ENCODE measurements at regions not wholly inside any gene's neighbourhood (a gene's known extent, or its start where the extent isn't known, plus 50 kb on each side); places are given as distances from the start of the nearest gene placed in this dataset.

DNA sequence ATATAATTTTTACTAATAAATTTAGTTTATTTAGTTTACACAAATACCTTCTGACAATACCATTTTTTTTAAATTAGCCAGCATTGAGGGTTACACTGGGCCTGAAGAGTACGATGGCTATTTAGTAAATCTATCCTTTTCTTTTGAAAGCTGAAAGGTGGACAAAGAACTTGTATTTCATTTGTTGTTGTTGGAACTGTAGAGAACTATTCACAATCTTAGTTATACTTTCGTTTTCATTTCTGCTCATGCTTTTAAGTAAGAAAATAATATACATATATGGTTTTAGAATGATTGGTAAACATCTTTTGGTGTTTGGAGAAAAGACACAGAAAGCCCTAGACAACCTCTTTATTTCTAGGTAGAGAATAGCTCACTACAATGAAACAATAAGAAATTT lies 165.3 kb upstream of the FAM83B start:
- no peak for ATAC-seq
- no peaks in the 10 kb centered on the region for H3K4me1 Mint-ChIP-seq

More for the DNA sequence above, 165.3 kb upstream of the FAM83B start:
- Histone ChIP-seq H4K20me1 (replicated peaks; ENCODE audit: insufficient read depth) (peaks cover 3% of the 10 kb centered on the region; the same call in 1 of the 2 replicates), H3K4me3 (no peak overlapping the region), H3K4me1 (ENCODE audit: insufficient read depth) (no peaks in the 10 kb centered on the region), H3K9me2 (ENCODE audit: insufficient read depth) (no peaks in the 10 kb centered on the region), H3K27me3 (ENCODE audit: insufficient read depth) (peaks cover 19% of the 10 kb centered on the region), H3K4me2 (no peak overlapping the region), H2AFZ (no peak overlapping the region), H3F3A (replicated peaks; ENCODE audit: low read depth) (no peaks in the 10 kb centered on the region), H3K36me3 (ENCODE audit: insufficient read depth) (no peaks in the 10 kb centered on the region), H3K79me2 (replicated peaks; ENCODE audit: insufficient read depth) (no peaks in the 10 kb centered on the region), H3K27ac (ENCODE audit: low read depth) (no peak overlapping the region)
- H3K4me3 Mint-ChIP-seq = no peak overlapping the region
- no peak overlapping the region for H3K27ac Mint-ChIP-seq
- DNase-seq (ENCODE audit: low spot score) = no peak
- H3K36me3 Mint-ChIP-seq (ENCODE audit: low read depth) = no peaks in the 10 kb centered on the region
- H3K27me3 Mint-ChIP-seq (ENCODE audit: insufficient read depth, low read depth, poor library complexity) = peaks cover 3% of the 10 kb centered on the region
- no peaks in the 10 kb centered on the region for H3K9me3 Mint-ChIP-seq
- TF ChIP-seq STAT1 (IDR thresholded peaks at IDR 0.05; ENCODE audit: unreplicated experiment) = no peak
- no peak for TF ChIP-seq JUNB (IDR thresholded peaks at IDR 0.05; ENCODE audit: unreplicated experiment)
- TF ChIP-seq, protein P1, sequence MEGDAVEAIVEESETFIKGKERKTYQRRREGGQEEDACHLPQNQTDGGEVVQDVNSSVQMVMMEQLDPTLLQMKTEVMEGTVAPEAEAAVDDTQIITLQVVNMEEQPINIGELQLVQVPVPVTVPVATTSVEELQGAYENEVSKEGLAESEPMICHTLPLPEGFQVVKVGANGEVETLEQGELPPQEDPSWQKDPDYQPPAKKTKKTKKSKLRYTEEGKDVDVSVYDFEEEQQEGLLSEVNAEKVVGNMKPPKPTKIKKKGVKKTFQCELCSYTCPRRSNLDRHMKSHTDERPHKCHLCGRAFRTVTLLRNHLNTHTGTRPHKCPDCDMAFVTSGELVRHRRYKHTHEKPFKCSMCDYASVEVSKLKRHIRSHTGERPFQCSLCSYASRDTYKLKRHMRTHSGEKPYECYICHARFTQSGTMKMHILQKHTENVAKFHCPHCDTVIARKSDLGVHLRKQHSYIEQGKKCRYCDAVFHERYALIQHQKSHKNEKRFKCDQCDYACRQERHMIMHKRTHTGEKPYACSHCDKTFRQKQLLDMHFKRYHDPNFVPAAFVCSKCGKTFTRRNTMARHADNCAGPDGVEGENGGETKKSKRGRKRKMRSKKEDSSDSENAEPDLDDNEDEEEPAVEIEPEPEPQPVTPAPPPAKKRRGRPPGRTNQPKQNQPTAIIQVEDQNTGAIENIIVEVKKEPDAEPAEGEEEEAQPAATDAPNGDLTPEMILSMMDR (conservative IDR thresholded peaks at IDR 0.05; ENCODE audit: low read depth in 2 of 2) = no peak
- no peak for TF ChIP-seq EZH2phosphoT487 (IDR thresholded peaks at IDR 0.05; ENCODE audit: unreplicated experiment)
- no peak for TF ChIP-seq CREB1 (CRISPR knock-in tag; IDR thresholded peaks at IDR 0.05; ENCODE audit: low read depth)
- TF ChIP-seq, protein P2, sequence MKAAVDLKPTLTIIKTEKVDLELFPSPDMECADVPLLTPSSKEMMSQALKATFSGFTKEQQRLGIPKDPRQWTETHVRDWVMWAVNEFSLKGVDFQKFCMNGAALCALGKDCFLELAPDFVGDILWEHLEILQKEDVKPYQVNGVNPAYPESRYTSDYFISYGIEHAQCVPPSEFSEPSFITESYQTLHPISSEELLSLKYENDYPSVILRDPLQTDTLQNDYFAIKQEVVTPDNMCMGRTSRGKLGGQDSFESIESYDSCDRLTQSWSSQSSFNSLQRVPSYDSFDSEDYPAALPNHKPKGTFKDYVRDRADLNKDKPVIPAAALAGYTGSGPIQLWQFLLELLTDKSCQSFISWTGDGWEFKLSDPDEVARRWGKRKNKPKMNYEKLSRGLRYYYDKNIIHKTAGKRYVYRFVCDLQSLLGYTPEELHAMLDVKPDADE (IDR thresholded peaks at IDR 0.05) = no peak
- TF ChIP-seq, protein P3, sequence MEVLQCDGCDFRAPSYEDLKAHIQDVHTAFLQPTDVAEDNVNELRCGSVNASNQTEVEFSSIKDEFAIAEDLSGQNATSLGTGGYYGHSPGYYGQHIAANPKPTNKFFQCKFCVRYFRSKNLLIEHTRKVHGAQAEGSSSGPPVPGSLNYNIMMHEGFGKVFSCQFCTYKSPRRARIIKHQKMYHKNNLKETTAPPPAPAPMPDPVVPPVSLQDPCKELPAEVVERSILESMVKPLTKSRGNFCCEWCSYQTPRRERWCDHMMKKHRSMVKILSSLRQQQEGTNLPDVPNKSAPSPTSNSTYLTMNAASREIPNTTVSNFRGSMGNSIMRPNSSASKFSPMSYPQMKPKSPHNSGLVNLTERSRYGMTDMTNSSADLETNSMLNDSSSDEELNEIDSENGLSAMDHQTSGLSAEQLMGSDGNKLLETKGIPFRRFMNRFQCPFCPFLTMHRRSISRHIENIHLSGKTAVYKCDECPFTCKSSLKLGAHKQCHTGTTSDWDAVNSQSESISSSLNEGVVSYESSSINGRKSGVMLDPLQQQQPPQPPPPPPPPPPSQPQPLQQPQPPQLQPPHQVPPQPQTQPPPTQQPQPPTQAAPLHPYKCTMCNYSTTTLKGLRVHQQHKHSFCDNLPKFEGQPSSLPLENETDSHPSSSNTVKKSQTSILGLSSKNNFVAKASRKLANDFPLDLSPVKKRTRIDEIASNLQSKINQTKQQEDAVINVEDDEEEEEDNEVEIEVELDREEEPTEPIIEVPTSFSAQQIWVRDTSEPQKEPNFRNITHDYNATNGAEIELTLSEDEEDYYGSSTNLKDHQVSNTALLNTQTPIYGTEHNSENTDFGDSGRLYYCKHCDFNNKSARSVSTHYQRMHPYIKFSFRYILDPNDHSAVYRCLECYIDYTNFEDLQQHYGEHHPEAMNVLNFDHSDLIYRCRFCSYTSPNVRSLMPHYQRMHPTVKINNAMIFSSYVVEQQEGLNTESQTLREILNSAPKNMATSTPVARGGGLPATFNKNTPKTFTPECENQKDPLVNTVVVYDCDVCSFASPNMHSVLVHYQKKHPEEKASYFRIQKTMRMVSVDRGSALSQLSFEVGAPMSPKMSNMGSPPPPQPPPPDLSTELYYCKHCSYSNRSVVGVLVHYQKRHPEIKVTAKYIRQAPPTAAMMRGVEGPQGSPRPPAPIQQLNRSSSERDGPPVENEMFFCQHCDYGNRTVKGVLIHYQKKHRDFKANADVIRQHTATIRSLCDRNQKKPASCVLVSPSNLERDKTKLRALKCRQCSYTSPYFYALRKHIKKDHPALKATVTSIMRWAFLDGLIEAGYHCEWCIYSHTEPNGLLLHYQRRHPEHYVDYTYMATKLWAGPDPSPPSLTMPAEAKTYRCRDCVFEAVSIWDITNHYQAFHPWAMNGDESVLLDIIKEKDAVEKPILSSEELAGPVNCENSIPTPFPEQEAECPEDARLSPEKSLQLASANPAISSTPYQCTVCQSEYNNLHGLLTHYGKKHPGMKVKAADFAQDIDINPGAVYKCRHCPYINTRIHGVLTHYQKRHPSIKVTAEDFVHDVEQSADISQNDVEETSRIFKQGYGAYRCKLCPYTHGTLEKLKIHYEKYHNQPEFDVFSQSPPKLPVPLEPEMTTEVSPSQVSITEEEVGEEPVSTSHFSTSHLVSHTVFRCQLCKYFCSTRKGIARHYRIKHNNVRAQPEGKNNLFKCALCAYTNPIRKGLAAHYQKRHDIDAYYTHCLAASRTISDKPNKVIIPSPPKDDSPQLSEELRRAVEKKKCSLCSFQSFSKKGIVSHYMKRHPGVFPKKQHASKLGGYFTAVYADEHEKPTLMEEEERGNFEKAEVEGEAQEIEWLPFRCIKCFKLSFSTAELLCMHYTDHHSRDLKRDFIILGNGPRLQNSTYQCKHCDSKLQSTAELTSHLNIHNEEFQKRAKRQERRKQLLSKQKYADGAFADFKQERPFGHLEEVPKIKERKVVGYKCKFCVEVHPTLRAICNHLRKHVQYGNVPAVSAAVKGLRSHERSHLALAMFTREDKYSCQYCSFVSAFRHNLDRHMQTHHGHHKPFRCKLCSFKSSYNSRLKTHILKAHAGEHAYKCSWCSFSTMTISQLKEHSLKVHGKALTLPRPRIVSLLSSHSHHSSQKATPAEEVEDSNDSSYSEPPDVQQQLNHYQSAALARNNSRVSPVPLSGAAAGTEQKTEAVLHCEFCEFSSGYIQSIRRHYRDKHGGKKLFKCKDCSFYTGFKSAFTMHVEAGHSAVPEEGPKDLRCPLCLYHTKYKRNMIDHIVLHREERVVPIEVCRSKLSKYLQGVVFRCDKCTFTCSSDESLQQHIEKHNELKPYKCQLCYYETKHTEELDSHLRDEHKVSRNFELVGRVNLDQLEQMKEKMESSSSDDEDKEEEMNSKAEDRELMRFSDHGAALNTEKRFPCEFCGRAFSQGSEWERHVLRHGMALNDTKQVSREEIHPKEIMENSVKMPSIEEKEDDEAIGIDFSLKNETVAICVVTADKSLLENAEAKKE (CRISPR knock-in tag; IDR thresholded peaks at IDR 0.05) = no peak
- TF ChIP-seq ZNF331 (CRISPR knock-in tag; IDR thresholded peaks at IDR 0.05; ENCODE audit: low read depth) = no peak
- TF ChIP-seq, protein P4, sequence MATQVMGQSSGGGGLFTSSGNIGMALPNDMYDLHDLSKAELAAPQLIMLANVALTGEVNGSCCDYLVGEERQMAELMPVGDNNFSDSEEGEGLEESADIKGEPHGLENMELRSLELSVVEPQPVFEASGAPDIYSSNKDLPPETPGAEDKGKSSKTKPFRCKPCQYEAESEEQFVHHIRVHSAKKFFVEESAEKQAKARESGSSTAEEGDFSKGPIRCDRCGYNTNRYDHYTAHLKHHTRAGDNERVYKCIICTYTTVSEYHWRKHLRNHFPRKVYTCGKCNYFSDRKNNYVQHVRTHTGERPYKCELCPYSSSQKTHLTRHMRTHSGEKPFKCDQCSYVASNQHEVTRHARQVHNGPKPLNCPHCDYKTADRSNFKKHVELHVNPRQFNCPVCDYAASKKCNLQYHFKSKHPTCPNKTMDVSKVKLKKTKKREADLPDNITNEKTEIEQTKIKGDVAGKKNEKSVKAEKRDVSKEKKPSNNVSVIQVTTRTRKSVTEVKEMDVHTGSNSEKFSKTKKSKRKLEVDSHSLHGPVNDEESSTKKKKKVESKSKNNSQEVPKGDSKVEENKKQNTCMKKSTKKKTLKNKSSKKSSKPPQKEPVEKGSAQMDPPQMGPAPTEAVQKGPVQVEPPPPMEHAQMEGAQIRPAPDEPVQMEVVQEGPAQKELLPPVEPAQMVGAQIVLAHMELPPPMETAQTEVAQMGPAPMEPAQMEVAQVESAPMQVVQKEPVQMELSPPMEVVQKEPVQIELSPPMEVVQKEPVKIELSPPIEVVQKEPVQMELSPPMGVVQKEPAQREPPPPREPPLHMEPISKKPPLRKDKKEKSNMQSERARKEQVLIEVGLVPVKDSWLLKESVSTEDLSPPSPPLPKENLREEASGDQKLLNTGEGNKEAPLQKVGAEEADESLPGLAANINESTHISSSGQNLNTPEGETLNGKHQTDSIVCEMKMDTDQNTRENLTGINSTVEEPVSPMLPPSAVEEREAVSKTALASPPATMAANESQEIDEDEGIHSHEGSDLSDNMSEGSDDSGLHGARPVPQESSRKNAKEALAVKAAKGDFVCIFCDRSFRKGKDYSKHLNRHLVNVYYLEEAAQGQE (IDR thresholded peaks at IDR 0.05; ENCODE audit: unreplicated experiment) = no peak
- TF ChIP-seq EZH2 (IDR thresholded peaks at IDR 0.05; ENCODE audit: low read depth, unreplicated experiment) = no peak
- TF ChIP-seq ZNF114 (CRISPR knock-in tag; IDR thresholded peaks at IDR 0.05) = no peak
- TF ChIP-seq POLR2AphosphoS5 (IDR thresholded peaks at IDR 0.05; ENCODE audit: low read depth) = no peak
